ENCODE measurements at regions not wholly inside any gene's neighbourhood (a gene's known extent, or its start where the extent isn't known, plus 50 kb on each side); places are given as distances from the start of the nearest gene placed in this dataset.

GRCh38 chr1:29744684-29745490 is 508.6 kb downstream of the PTPRU start:
- no peak for TF ChIP-seq EZH2 (IDR thresholded peaks at IDR 0.05; ENCODE audit: low read length)
- TF ChIP-seq CTCF (optimal IDR thresholded peaks at IDR 0.05 in 1 of 3, IDR thresholded peaks at IDR 0.05 in 1 of 3, conservative IDR thresholded peaks at IDR 0.05 in 1 of 3; ENCODE audit: extremely low read depth in 1 of 3, insufficient read depth in 2 of 3, low read length in 3 of 3) = no peak

All from keratinocyte (primary cell).